Kidney (tissue), 13 donors: ENCODE measurements at regions not wholly inside any gene's neighbourhood (a gene's known extent, or its start where the extent isn't known, plus 50 kb on each side); places are given as distances from the start of the nearest gene placed in this dataset.

Source experiments
- DNase-seq, 5 donors: peaks; one replicate each; pipeline ENCODE4 v3.0.0-alpha.2; 2013 to 2020
- FAIRE-seq: peaks from 2 replicates; lab custom pipeline; 2012; peaks lifted over from hg19 to GRCh38; lab: Jason Lieb, UNC
- H3K27ac ChIP-seq, 2 donors: one replicate each; pipeline ENCODE4 v1.7.0; 2013; ENCODE audit warnings: low read depth in 2 of 2, low read length in 2 of 2, inconsistent platforms in 1 of 2
- H3K27me3 ChIP-seq: one replicate; pipeline ENCODE4 v1.7.1; 2013; ENCODE audit warnings: low read length, inconsistent platforms; ENCODE audit not compliant: control insufficient read depth, insufficient read depth
- H3K36me3 ChIP-seq, 3 donors: one replicate each; pipeline versions ENCODE4 v1.7.0 to v1.7.1; 2013; ENCODE audit warnings: low read length in 3 of 3, control low read depth in 1 of 3, inconsistent platforms in 1 of 3; ENCODE audit not compliant: insufficient read depth in 3 of 3, control insufficient read depth in 2 of 3
- H3K4me1 ChIP-seq, 3 donors: one replicate each; pipeline versions ENCODE4 v1.7.0 to v1.7.1; 2013; ENCODE audit warnings: low read length in 3 of 3, inconsistent platforms in 1 of 3, low read depth in 1 of 3; ENCODE audit not compliant: control insufficient read depth in 2 of 3, insufficient read depth in 2 of 3
- H3K4me3 ChIP-seq, 3 donors: one replicate each; pipeline versions ENCODE4 v1.7.0 to v1.8.1; 2013; ENCODE audit warnings: low read length in 3 of 3, control low read depth in 1 of 3, inconsistent platforms in 1 of 3
- H3K9ac ChIP-seq, 3 donors: one replicate each; pipeline versions ENCODE4 v1.7.0 to v1.7.1; 2013; ENCODE audit warnings: low read length in 3 of 3, control low read depth in 1 of 3, inconsistent platforms in 1 of 3
- H3K9me3 ChIP-seq, 3 donors: one replicate each; pipeline versions ENCODE4 v1.7.0 to v1.7.1; 2013; ENCODE audit warnings: low read length in 3 of 3, control low read depth in 1 of 3, inconsistent platforms in 1 of 3; ENCODE audit not compliant: control insufficient read depth in 2 of 3, insufficient read depth in 1 of 3
- intact Hi-C: fragments of 100-400 bp; cut with DNase I; formaldehyde crosslinking; loops from one replicate; pipeline ENCODE4 v1.11.1; 2022
- TF ChIP-seq, protein P1 (sequence below): IDR thresholded peaks from 3 replicates; pipeline ENCODE4 v1.5.1; 2012; ENCODE audit warnings: mild to moderate bottlenecking, moderate library complexity, borderline replicate concordance; ENCODE audit not compliant: insufficient read depth; ENCODE audit errors: extremely low read depth
- donor health status: control.
- donor health status: control.
- donor health status: control.
- donor health status: control.
- donor health status: control.
- donor health status: DM: yes; HTN: yes; CAD: no.
- donor health status: Normal renal cell carcinoma (clear cell type).

DNA sequence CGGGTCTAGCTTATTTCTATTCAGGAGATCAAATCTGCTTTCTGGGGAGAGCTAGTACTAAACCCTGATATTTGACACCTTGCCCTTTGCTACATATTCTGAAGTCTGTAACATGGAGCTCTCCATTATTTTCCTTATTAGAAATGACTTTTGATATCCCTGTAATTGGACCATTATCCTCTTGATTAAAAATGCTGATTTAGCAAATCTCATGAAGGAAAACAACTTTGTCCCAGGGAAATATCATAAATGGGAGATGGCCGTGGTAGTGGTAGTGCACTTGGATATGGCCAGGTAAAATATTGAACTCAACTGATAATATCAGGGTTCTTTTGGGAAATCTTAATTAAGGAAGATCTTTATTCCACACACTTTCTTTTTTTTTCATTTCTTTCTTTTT lies 326.5 kb downstream of the RPRM start:
- DNase-seq, result no peak
- H3K27me3 ChIP-seq, result no peaks in the 10 kb centered on the region
- no peak overlapping the region for H3K4me3 ChIP-seq
- no peaks in the 10 kb centered on the region for H3K9me3 ChIP-seq
- TF ChIP-seq, protein P1, sequence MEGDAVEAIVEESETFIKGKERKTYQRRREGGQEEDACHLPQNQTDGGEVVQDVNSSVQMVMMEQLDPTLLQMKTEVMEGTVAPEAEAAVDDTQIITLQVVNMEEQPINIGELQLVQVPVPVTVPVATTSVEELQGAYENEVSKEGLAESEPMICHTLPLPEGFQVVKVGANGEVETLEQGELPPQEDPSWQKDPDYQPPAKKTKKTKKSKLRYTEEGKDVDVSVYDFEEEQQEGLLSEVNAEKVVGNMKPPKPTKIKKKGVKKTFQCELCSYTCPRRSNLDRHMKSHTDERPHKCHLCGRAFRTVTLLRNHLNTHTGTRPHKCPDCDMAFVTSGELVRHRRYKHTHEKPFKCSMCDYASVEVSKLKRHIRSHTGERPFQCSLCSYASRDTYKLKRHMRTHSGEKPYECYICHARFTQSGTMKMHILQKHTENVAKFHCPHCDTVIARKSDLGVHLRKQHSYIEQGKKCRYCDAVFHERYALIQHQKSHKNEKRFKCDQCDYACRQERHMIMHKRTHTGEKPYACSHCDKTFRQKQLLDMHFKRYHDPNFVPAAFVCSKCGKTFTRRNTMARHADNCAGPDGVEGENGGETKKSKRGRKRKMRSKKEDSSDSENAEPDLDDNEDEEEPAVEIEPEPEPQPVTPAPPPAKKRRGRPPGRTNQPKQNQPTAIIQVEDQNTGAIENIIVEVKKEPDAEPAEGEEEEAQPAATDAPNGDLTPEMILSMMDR, result no peak
- H3K36me3 ChIP-seq, result no peaks in the 10 kb centered on the region
- intact Hi-C loops, result no loop called here
- no peak for FAIRE-seq
- H3K4me1 ChIP-seq, result no peaks in the 10 kb centered on the region
- H3K27ac ChIP-seq, result no peak overlapping the region
- H3K9ac ChIP-seq, result no peak overlapping the region

DNA sequence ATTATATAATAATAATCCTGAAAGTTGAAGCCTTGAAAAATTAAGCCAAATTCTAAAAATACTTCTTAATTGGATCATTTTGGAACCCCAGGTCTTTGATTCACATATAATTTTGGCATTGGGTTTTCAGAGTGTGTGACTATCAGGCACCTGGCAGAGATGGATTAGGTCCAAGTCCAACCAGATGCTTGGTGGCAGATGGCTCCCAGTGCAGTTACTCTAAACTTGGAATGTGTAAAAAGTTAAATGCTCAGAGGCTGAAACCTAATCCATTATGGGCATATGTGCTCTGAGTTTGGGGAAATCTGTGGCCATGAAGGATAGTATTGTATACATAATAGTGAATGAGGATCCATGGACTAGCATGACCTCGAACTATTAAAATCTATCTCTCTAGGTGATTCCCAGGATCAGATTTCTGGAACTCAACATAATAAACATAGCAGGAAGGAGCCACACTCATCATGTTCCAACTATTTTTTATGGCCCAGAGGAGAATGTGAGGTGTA lies 333.0 kb downstream of the RPRM start:
- Histone ChIP-seq H3K27ac (no peak overlapping the region), H3K4me3 (no peak overlapping the region), H3K9me3 (no peaks in the 10 kb centered on the region), H3K36me3 (no peaks in the 10 kb centered on the region), H3K27me3 (no peaks in the 10 kb centered on the region), H3K9ac (no peak overlapping the region), H3K4me1 (no peaks in the 10 kb centered on the region)
- no peak for DNase-seq
- no peak for FAIRE-seq
- TF ChIP-seq, protein P1, result no peak
- intact Hi-C loops, result no loop called here

DNA sequence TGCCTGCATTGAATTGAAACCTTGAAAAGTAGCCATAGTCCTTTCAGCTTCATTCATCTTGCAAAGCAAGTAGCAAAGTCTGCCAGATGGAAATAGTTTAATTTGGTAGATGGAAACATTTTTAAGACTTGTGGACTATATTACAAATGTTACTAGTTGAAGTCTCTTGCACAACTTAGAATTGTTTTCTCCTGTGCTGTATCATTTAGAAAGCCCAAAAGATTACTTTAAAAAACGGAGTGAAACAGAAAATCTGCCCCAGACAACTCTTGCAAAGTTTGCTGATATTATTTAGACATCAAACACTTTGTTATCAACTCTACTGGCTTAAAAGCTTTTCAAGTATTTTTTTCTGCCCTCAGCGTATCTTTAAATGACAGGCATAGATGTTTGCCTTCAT lies 335.0 kb downstream of the RPRM start:
- DNase-seq, result no peak
- intact Hi-C loops, result no loop called here
- H3K4me1 ChIP-seq, result no peaks in the 10 kb centered on the region
- no peaks in the 10 kb centered on the region for H3K27me3 ChIP-seq
- no peak overlapping the region for H3K4me3 ChIP-seq
- TF ChIP-seq, protein P1, result no peak
- no peaks in the 10 kb centered on the region for H3K36me3 ChIP-seq
- H3K9me3 ChIP-seq, result no peaks in the 10 kb centered on the region
- H3K9ac ChIP-seq, result no peak overlapping the region
- no peak overlapping the region for H3K27ac ChIP-seq
- no peak for FAIRE-seq

DNA sequence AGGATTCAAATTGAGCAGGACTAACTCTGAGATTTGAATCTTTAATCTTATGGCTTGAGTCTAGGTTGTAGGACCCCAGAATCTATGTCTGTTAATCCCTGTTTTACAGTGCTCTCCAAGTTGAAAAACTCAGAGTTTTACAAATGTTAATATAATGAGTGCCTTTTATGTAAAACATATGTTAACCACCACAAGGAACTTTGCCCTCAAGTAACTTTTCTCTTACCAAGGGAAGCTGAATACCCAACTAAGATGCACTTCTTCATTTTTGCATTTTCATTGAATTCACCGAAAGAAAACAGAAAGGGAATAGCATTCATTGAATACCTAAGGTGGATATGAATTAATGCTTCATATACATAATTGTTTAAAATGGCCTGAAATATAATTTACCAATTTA lies 338.1 kb downstream of the RPRM start:
- no peak for DNase-seq
- H3K27me3 ChIP-seq, result no peaks in the 10 kb centered on the region
- H3K4me3 ChIP-seq, result no peak overlapping the region
- no peak overlapping the region for H3K9ac ChIP-seq
- no peak overlapping the region for H3K27ac ChIP-seq
- TF ChIP-seq, protein P1, result no peak
- H3K9me3 ChIP-seq, result no peaks in the 10 kb centered on the region
- intact Hi-C loops, result no loop called here
- no peak for FAIRE-seq
- H3K36me3 ChIP-seq, result no peaks in the 10 kb centered on the region
- H3K4me1 ChIP-seq, result no peaks in the 10 kb centered on the region
